Activated naive CD8-positive, alpha-beta T cell treated with anti-CD3 and anti-CD28 coated beads, Interleukin-2, amount 50 U/mL, for 16 hours (primary cell): ENCODE measurements at regions not wholly inside any gene's neighbourhood (a gene's known extent, or its start where the extent isn't known, plus 50 kb on each side); places are given as distances from the start of the nearest gene placed in this dataset.
"Not testable (repeated sequence)": the region's sequence is repeated elsewhere in the genome, so short reads cannot be mapped to it uniquely, and the experiment has no call there.

ENCODE experiments used
- DNase-seq: peaks from one replicate; pipeline ENCODE4 v3.0.0-alpha.2; 2020; ENCODE audit warnings: low read depth, low spot score

DNA sequence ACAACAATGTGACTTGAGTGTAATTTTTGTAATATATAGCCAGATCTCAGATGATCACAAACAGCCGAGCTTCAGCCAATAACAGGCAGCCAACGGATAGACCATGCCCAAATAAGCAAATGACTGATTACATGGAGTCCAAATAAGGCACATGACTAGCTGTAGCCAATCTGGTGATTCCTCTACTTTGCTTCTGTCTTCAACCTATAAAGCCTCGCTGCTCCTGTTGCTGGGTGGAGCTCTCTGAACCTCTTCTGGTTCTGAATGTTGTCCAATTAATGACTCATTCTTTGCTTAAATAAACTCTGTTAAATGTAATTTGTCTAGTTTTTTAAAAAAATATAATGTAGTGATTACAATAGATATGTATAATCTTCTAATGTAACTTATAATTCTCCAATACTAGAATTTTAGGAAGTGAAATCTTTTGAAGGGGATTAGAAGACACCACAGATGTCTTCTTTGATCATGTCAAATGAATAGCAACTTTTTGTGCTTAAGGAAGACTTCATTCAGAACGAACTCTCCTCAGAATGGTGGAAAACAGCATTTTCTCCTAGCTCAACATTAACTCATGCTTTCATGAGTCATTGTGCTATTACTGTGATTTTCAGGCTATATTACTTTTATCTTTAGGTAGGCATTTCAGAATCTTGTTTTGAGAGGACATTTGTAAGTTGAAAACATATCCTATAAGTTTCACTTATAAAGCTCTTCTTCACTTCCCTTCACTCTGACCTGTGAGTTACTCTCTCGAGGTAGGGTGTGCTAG lies 857.8 kb upstream of the B3GALT2 start:
- DNase-seq, result no peak

DNA sequence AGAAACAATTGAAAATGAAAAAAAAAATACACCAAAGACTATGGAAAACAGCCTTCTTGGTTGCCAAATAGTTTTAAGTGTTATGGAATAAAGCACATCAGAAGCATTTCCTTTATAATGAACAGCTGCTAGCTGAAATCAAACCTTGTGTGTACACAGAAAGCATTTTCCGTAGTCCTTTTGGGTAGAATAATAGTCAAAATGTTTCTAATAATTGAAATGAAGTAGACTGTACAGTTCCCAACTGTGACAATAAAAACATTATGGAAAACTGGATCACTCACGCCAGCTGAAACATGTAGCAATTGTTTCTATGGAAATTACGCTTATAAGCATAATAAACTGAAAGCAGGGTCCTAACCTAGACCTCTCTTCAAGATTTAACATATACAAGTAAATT lies 856.3 kb upstream of the B3GALT2 start:
- DNase-seq, result no peak

DNA sequence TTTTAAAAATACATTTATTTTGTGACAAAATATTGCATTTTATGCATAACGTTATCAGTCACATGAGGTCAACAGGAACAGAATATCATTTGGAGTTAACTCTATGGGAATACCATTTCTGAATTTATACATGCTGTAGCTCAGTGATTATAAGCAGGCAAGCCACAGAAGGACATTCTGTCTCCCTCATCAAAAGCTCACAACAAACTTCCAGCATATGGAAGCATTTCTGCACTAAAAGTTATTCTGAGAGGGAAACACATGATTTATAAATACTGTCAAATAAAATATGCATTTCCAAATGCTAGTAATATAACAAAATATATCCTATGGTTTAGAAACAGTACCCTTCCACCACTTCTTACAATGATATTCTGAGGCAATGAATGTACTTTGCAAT lies 854.1 kb upstream of the B3GALT2 start:
- no peak for DNase-seq

DNA sequence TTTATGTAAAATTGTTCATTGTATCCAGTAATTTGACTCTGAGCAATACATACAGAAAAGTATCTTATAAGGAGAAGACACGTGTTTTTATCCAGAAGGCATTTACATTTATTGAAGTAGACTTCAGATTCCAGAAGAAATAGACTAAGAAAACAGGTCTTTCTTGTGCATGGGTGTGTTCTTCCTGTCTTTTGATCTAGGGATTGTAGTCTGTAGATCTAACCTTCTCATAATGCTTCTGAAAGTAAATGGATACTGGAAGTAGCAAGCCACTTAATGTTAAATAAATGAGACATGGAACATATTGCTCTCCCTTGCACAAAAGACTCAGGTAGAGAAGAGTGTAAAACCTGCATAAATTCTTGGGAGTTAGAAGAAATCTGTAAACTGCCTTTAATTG lies 853.2 kb upstream of the B3GALT2 start:
- DNase-seq, result no peak

DNA sequence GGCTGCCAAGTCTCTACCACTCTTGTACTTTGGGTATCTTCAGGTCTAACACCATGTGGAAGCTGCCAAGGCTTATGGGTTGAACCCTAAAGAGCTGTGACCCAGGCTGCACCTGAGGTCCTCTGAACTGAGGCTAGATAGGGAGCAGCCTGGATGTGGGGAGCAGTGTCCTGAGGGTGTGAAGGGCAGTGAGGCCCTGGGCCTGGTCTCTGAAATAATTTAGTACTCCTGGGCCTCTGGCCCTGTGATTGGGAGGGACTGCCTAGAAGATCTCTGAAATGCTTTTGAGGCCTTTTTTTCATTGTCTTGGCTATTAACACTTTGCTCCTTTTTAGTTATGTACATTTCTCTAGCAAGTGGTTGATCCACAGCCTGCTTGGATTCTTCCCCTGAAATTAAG lies 847.2 kb upstream of the B3GALT2 start:
- no peak for DNase-seq

DNA sequence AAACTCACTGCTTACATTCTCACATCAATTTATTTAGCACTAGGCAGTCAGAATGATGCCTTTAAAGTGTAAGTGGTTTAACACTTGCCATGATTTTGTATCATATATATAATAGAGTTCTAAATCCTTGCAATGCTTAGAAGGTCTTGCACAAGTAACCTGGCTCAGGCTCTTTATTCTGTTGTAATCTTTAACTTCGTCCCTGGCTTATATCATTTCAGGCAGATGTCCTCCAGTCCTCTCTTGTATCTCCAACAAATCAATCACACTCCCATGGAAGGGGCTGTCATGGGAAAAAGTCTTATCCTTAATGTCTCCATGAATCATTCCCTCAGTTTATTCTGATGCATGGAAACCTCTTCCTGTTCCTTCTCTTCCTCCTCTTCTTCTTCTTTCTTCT lies 841.6 kb upstream of the B3GALT2 start:
- no peak for DNase-seq

DNA sequence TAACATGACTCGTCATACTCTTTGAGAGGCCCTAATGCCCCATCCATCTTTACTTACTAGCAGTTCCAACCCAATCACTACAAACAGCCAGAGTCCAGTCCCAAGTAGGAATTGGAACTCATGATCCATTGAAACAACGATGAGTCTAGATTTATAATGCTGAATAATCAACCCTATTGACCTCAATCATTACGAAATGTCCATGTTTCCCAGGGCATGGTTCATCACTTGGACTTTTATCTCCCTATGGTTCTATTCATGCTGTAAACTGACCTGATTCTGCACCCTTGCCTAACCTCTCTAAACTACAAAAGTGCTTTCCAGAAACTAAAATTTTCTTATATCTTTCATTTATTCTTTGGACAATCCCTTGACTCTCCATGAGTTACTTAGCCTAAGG lies 840.0 kb upstream of the B3GALT2 start:
- DNase-seq, result no peak

DNA sequence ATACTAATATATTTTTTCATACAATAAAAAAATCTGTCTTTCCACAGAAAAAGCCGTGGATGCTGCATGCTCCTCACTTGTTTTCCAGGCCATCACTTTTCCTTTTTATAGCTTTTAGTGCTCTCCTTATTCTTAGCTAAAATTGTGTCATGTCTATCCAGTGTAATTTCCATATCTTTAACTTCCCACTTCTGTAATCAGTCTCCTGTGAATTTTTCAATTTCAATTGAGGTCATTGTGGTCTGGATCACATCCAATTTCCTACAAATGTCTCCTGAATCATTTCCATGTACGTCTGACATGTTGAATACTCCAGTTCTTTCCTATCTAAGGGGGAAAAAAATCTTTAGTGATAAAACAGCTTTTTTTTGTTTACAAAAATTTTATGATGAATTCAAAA lies 838.2 kb upstream of the B3GALT2 start:
- no peak for DNase-seq

DNA sequence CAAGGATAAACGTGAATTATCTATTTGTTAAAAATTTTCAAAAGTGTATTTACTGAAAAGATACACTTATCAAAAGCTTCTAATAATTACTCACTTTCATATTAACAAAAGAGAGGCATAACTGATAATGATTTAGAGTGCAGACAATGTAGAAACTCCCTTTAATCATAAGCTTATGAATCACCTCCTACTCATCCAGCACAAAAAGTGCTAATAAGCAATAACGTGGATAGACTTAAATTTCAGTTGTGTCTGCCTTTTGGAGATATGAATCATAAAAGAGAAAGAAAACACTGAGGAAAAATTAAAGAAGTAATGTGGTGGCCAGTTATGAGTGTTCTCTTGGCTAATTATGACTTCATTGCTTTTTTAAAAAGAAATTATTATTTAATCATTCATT lies 827.6 kb upstream of the B3GALT2 start:
- no peak for DNase-seq

DNA sequence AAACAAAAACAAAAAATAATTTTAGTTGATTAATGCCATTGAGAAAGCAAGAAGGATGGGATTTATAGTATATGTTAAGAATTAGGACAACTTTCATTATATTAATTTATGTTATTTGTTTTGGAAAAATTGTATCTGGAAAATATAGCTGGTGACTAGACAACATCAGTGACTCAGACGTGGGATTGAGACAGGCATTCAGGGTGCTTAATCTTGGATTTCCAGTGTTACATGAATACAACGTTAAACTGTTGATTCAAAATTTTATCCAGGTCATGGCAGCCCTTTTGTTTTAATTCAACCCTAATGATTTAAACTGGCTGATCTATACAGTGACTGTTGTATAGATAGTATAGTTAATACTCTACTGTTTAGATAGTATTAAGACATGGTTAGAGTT lies 827.1 kb upstream of the B3GALT2 start:
- DNase-seq, result no peak

DNA sequence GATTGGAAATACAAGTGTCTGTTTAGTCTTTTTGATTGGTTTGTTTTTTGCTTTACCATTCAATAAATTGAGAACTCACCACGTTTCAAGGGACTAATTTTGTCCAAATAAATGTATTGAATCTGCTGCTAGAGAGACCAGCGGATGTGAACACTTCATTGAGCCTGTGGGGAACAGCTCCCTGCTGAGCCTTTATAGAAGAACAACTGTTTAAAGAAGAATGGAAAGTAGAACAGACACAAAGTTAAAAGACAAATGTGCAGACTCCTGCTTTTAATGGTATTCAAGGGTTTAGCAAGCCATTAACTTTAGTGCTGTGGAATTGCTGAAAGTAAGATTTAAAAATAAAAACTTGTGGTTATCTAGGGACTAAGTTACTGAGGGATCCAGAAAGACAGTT lies 817.7 kb upstream of the B3GALT2 start:
- no peak for DNase-seq

DNA sequence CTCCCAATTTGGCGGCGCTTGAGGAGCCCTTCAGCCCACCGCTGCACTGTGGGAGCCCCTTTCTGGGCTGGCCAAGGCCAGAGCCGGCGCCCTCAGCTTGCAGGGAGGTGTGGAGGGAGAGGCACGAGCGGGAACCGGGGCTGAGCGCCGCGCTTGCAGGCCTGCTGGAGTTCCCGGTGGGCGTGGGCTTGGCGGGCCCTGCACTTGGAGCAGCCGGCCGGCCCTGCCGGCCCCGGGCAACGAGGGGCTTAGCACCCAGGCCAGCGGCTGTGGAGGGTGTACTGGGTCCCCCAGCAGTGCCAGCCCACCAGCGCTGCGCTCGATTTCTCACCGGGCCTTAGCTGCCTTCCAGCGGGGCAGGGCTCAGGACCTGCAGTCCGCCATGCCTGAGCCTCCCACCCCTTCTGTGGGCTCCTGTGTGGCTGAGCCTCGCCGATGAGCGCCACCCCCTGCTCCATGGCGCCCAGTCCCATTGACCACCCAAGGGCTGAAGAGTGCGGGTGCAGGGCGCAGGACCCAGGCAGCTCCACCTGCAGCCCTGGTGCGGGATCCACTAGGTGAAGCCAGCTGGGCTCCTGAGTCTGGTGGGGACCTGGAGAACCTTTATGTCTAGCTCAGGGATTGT lies 815.4 kb upstream of the B3GALT2 start:
- DNase-seq, result not testable (repeated sequence)

DNA sequence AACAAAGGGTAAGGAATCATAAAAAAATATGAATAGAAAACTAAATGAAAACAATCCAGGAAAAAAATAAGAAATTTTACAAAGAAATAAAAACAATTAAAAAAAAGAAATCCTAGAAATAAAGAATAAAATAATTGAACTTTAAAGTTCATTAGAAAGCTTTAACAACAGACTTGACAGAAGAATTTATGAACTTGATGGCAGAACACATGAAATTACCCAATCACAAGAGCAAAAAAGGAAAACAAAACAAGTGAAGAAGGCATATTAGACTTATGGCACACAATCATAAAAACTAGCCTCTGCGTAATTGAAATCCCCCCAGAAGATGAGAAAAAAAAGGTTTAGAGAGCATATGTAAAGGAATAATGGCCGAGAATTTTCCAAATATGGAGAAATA lies 802.5 kb upstream of the B3GALT2 start:
- no peak for DNase-seq

DNA sequence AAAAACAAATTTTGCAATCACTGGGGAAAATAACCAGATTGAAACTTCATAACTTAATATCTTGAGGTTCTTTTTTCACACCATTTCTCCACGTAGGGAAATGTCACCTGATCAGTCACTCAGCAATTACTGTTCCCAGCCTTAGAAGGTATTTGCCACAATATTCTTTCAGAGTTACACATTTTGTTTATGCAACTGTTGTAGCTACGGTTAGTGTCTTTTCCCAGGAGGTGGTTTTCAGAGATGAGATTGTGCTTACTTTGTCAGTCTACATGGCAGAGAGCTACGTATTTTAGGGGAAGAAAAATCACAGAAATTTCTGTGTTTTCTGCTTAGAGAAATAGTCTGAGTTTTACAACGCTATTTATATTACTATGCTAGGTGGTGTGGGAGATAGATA lies 792.8 kb upstream of the B3GALT2 start:
- no peak for DNase-seq

DNA sequence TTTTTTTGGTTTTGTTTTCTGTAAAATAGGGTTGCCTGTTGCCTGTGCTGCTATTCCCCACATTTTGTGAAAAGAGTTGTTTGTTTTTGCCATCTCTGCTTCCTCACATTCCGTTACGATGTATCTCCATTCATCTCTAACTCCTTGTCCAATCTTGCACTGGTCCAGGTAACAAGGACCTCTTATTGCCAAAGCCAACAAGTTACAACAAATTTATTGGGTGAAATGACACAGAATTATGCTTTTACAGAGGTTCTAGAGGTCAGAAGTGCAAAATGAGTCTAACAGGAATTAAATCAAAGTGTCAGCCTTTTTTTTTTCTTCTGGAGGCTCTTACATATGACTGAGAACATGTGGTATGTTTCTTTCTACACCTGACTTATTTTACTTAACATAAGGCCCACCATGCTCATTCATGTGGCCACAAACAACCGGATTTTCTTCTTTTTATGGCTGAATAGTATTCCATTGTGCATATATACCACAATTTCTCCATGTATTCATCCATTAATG lies 787.9 kb upstream of the B3GALT2 start:
- no peak for DNase-seq

DNA sequence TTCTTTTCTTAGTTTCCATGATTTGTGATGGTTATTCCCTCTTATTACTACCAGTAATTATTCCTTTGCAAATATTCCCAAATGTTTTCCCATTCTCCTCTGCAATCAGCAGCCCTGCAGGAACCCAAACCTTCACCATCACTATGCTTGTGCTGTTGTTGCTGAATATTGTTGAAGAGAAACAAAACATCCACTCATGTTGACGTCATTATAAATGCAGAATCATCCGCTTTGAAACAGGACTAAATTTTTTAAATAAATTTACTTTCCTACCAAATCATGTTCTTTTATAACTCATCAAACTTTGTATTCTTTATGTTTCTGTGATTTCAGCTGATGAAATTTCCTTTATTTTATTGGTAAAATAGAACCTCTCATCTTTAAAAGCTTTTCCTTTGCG lies 787.0 kb upstream of the B3GALT2 start:
- DNase-seq, result no peak

DNA sequence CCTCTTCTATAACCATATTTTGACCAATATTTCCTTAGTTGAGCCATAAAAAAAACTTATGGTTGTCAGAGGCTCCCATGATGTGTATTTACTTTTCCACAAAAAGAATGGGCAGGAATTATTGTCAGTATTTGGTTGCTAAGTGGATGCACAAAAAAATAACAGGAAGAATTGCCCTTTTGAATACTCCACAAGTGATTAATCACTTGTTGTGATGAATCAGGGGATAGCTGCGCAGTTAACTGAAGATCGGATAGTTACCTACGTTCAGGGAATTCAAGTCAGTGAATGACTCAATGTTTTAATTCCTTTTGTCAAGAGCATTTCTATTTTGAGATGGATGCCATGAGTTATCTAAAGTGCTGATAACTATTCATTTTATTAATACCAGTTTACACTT lies 785.2 kb upstream of the B3GALT2 start:
- no peak for DNase-seq

DNA sequence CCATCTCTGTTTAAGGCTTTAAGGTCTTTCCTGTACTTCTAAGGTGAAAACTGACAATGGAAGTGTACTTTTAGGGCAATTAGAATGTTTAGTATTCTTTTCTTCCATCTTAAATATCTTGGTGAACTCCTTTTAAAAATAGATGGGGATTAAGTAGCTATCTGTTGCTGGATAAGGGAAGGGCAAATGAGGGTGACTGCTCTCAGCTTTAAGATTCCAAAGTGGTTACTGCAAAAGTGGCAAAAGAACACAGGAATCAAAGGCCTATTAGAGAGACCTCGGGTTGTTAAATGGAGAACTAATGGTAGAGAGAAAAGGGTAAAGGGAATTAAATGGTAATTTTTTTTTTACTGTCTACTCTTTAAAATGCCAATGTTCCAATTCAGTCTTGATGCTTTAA lies 774.1 kb upstream of the B3GALT2 start:
- no peak for DNase-seq

DNA sequence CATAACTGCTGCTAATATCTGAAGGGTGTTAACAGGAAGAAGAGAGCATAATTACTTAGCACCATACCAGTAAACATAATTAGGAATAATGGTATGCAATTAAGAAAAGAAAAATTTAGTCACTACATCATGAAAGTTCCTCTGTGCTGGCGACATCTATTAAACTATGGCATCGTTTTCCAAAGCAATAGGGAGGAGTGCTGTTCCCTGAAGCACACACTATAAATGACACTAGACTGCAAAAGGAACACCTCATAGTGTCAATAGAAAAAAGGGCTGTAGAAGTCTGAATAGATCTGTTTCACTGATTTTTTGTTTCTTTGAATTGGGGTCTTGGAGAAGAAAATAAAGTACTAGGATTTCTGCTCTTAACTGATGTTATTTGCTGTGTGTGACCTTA lies 773.6 kb upstream of the B3GALT2 start:
- no peak for DNase-seq

DNA sequence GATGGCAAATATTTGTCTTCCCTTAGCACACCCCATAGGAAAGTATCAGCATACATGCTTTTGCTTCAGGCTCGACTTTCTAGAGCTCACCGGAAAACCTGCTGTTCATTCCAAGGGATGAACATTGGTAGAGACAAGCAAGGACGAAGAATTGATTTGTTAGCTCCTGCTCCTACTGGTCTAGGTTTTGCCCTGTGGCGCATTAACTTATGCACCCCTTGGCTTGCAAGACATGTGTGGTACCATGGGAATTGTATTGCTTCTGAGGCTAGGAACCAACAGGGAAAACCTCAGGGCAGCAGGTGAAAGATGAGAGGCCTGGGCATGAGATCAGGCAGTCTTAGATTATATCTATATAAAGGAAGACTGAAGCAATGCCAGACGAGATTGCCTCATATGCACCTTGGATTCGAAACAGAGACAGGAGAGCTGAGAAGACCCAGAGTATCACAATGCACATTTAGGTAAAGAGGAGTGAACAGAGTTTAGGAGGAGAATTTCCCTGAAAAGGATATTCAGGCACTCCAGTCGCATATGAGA lies 771.2 kb upstream of the B3GALT2 start:
- DNase-seq, result no peak

DNA sequence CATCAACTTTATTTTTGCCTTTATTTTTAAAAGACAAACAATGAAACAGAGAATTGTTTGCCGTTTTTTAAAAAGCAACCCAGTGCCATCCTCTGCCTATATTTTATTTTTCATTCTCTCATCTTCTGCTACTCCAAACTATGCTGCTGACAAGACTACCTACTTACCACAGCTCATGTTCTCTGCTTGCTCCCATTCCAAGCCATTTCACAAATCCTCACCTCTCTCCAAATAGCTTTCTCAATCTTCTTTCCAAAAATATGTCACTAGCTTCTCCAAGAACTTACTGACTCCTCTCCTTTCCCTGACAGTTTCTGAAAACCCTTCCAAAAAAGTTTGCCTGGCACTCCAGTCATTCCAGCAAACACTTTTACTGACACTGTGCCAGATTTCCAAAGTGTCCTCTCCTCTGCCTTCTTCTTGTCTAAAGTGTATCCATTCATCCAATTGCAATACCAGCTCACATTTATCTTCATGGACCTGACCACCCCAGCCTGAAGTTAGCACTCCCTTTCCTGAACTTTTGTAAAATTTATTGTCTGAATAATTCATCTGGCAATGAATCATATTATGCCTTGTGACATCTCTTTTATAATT lies 766.5 kb upstream of the B3GALT2 start:
- no peak for DNase-seq

DNA sequence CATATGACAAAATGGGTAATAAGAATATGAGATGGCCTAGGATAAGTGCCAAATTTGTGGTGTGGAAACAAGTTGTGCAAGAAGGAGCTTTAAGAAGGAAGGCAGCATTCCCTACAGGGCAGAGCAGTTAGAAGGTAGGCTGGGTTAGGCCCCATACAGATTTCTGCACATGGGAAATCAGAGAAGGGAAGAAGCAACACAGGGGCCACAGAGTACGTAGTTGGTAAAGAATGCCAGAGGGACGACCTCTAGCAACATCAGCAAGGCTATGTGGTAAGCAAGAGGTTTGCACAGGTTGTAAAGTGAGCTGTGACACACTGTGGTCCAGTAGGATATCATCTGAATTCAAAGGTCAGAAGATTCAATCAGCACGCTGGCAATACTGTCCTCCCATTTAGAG lies 765.6 kb upstream of the B3GALT2 start:
- no peak for DNase-seq

DNA sequence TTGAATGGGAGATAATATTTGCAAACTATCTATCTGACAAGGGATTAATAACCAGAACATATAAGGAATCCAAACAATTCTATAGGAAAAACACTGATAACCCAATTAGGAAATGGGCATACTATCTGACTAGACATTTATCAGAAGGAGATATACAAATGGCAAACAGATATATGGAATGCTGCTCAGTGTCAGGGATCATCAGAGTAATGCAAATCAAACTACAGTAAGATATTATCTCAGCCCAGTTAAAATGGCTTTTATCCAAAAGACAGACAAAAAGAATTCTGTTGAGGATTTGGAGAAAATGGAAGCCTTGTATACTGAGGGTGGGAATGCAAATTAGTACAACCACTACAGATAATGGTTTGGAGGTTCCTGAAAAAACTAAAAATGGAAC lies 758.0 kb upstream of the B3GALT2 start:
- DNase-seq, result no peak
